Left renal pelvis (tissue), 4 donors: ENCODE measurements at regions not wholly inside any gene's neighbourhood (a gene's known extent, or its start where the extent isn't known, plus 50 kb on each side); places are given as distances from the start of the nearest gene placed in this dataset.

Source experiments
- DNase-seq, 4 donors: peaks; one replicate each; pipeline ENCODE4 v3.0.0-alpha.2; 2013; ENCODE audit warnings: low read depth in 4 of 4, low spot score in 3 of 4

DNA sequence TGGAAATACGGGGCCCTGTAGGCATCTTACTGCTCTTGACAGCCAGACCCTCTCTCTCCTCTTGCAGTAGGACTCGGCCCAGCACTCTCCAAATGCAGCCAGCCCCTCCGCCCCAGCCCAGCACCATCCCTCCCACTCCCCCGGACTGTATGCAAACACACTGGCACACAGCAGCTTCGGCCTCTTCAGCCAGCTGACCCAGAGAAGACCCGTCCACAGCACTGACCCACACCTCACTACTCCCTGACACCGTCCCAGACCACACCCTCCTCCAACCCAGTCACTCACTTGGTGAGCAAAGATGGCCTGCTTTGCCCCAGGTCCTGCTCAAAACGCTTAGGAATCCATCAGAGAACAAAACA lies 164.6 kb downstream of the IGLL1 start:
- no peak for DNase-seq

GRCh38 chr22:23414727-23415489 lies 165.2 kb downstream of the IGLL1 start:
- no peak for DNase-seq

DNA sequence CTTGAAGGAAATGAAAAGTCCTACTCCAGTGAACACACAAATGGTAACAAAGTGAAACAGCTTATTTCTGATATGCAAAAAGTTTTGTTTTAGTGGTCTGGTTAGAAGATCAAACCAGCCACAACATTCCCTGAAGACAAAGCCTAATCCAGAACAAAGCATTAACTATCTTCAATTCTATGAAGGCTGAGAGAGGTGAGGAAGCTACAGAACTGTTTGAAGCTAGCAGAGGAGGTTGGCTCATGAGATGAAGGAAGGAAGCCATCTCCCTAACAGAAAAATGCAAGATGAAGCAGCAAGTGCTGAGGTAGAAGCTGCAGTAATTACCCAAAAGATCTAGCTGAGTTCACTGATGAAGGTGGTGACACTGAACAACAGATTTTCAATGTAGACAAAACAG lies 168.4 kb downstream of the IGLL1 start:
- no peak for DNase-seq

- DNase-seq = no peak
These were observed 169.7 kb downstream of the IGLL1 start for GRCh38 chr22:23410411-23410810.

- DNase-seq = no peak
These were observed 170.1 kb downstream of the IGLL1 start for GRCh38 chr22:23409976-23410375.

DNA sequence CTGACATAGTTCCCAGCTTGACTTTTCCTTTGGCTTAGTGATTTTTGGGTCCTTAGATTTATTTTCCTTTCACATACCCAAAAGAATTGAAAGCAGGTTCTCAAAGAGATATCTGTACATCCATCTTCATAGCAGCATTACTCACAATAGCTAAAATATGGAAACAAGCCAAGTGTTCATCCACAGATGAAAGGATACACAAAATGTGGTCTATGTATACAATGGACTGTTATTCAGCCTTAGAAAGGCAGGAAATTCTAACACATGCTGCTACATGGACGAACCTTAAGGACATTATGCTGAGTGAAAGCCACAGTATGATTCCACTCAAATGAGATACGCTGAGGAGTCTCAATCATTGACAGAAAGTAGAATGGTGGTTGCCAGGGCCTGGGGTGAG lies 171.8 kb downstream of the IGLL1 start:
- DNase-seq = no peak

DNA sequence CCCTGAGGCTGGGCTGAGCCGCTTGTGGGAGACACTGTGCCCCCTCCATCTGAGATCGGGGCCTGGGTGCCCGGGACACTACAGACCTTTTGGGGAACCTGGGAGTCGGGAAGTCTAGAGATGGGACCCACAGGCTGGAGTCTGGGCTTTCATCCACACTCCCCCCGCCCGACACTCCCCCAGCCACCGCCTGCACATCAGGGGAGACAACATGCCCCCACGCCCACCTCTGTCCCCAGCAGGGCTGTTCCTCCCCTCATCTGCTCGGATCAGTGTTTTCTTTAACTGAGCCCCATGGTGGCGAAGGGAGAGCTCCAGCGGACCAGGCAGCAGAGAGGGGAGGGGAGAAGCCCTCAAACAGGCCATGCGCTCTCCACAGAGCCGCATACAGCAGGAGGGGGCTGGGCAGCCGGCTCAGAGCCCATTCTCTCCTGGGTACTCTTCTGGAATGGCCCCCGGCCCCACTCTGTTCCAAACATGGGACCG lies 174.7 kb downstream of the IGLL1 start:
- no peak for DNase-seq

GRCh38 chr22:23404689-23405365 lies 175.3 kb downstream of the IGLL1 start:
- peak in 1 of 4 donors; percentile 71 for DNase-seq

DNA sequence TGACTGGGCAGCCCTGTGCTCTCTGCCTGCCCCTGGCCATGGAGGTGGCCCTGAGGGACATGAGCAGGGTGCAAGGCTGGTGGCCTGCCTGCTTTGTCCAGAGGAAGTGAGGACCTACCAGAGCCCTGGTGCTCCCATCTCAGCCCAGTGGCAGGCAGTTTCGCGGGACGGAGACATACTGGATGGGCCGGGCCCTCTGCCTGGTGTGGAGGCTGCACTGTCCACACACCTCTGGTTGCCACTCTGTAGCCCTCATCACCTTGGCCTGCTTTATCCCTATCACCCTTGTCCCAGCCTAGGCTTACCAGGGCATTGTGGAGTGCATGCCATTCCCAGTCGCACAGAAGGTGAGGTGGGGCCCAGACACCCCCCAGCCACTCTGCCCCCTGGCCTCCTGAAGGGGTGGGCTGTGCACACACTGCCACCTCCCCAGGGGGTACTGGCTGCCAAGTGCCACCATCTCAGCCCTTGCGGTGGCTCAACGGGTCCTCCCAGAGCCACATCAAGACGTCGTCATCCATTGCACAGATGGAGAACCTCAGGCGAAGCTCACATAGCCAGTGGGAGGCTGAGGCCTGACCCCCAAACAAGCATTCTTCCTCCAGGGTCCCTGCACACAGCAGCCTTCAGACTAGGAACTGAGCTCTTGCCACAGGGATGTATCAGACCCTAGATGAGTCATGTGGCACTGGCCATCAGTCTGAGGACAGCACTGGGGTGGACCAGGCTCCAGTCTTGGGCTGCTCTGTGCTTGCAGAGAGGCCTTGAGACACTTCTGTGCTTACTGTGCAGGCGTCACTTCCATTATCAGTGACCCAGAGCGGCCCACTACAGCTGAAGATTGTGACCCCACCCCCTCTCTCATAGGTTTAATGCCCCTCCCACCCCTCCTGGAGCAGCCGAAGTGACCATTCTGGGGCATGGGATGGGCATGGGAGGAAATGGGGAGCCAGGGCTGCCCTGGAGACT lies 176.1 kb downstream of the IGLL1 start:
- no peak for DNase-seq

GRCh38 chr22:23403152-23403719 lies 176.9 kb downstream of the IGLL1 start:
- no peak for DNase-seq

DNA sequence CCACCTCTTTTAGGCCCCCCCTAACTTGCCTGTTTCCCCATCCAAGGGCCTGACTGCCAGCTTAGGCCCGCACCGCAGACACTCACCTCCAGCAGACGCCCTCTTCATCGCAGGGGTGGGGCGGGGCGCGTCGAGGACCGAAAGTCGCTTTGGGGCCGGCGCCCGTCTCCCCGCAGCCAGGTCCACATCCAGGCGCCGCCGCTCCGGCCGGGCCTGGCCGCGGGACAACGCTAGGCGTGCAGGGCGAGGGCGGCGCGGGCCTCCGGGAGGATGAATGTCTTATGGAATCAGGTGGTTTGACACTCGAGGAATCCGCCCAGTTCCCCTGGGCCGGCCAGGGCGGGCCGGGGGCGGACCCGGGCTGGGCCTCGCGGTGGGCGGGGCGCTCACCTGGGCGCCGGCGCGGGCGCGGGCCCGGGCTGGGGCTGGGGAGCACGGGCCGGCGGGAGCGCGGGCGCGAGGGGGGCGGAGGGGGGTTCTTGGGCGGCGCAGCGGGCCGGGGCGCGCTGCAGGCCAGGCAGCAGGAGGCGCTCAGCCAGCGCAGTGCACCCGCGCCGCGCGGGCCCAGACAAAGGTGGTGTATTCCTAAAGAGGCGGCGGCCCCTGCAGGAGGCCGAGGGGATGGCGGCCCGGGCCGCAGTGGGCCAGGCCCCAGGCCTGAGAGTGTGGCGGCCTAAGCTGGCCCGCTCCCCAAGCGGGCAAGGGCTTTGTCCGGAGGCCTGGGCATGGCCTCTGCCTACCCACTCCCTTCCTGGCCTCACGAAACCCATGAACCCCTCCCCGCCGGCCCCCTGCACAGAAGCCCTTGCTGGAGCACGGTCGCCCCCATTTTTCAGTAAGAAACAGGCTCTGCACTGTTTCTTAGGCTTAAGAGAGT lies 177.6 kb downstream of the IGLL1 start:
- peak in 3 of 4 donors; percentile 62 to 70 (median 67) for DNase-seq

GRCh38 chr22:23401910-23402274 lies 178.2 kb downstream of the IGLL1 start:
- DNase-seq = no peak

DNA sequence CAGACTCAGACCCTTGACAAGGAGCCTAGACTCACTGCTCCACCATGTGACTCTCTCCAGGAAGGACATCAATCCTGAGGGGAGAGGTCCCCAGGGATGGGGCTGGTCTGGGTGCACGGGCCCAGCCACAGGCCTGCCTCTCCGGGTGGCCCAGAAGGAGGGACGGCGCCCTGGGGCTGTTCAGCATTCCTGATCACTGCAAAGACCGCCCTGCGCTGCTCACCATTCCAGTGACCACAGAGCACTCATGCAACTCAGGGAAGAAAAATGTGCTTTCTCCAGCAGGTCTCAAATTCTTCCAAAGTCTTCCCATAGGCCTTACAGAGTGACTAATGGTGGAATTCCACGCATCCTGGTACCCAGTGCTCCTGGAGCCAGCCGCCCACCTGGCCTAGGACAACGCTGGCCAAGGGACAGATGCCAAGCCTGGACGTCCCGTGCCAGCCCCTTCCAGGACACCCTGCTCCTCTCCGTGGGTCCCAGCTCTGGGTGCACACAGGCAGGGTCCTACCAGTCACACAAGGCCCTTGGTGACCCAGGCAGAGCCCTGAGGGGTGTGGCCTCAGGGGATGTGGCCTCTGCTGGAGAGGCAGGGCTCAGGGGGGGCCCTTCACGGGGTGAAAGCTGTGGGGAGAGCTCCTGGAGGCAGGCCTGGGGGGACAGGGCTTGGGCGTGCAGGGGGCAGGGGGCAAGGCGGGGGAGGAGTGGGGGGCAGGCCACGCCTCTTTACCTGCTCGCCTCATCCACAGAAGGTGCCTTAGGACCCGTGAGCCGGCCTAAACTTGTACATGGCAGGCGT lies 178.8 kb downstream of the IGLL1 start:
- no peak for DNase-seq

GRCh38 chr22:23400286-23400981 lies 179.7 kb downstream of the IGLL1 start:
- no peak for DNase-seq

- DNase-seq = no peak
These were observed 180.5 kb downstream of the IGLL1 start for GRCh38 chr22:23399367-23400285.

- DNase-seq = no peak
These were observed 181.3 kb downstream of the IGLL1 start for GRCh38 chr22:23398701-23399366.
